Activated CD8-positive, alpha-beta memory T cell treated with anti-CD3 and anti-CD28 coated beads for 24 hours (primary cell): ENCODE measurements at regions not wholly inside any gene's neighbourhood (a gene's known extent, or its start where the extent isn't known, plus 50 kb on each side); places are given as distances from the start of the nearest gene placed in this dataset.
"Not testable (repeated sequence)": the region's sequence is repeated elsewhere in the genome, so short reads cannot be mapped to it uniquely, and the experiment has no call there.

Experiments
- DNase-seq: peaks from one replicate; pipeline ENCODE4 v3.0.0-alpha.2; 2020

DNA sequence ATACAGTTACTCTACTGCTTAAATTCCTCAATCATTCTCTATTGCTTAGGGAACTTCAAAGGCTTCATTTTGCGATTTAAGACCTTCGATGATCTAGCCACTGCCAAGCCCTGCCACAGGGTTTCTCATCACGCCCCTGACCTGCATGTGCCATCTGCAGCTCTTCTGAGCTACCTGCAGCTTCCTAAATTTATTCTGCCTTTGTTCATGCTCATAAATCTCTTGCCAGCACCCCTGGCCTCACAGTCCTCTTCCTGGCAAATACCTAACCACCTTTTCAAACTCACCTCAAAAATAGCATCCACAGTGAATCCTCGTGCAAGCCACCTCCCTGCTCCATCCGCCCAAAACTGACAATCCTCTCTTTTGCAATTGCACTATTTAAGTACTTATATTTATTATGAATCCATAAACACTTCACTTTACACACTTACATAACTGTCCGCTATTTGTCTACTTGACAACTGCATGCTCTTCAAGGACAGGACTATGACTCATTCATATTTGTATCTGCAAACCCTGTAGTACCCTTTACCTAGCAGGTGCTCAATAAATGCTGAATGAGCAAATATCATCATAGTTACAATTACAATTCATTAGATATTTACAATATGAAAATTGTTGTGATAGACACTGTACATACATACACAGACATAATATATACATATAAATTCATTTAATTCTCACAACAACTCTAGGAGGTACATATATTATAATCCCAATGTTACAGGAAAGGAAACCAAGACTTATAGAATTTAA is 280.0 kb upstream of the RASGEF1B start:
- DNase-seq = no peak

DNA sequence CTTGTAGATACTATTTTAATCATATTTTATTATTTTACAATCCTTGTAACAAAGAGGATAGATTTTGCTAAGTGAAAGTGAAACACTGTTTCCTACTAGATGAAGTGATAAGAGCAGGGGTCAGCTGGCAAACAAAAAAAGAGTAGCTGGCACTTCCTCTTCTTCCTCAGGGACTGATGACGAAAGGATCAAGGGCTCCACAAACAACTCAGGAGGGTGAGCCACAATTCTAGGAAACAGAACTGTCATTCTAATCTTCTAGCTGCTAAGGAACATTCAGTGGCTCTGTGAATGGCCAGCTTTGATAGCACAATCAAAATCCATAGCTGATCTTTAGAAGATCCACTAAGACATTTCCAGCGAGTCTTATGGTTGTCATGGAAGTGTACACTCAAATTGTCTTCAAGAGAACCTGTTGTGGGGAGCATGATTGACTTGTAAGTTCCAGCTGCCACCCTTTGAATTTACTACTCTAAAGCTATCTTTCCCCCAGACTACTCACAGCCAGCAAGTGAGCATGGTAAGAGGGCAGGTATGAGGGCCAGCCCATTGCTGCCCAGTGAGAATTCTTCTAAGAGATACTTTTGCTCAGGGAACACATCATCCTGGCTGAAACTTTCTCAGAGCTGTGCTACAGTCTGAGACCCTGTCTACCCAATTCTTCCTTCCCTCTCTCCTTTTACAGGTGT is 275.7 kb upstream of the RASGEF1B start:
- DNase-seq = no peak

- DNase-seq = no peak
Measured at GRCh38 chr4:81746773-81747172, 275.1 kb upstream of the RASGEF1B start.

- no peak for DNase-seq
Measured at GRCh38 chr4:81746071-81746470, 274.4 kb upstream of the RASGEF1B start.

DNA sequence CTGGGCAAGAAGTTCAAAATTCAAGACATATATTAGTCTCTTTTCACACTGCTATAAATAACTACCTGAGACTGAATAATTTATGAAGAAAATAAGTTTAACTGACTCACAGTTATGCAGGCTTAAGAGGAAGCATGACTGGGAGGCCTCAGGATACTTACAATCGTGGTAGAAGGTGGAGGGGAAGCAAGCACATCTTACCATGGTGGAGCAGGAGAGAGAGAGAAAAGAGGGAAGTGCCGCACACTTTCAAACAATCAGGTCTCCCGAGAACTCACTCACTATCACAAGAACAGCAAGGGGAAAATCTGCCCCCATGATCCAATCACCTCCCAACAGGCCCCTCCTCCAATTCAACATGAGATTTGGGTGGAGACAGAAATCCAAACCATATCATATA is 273.3 kb upstream of the RASGEF1B start:
- DNase-seq = no peak

- DNase-seq = no peak
Measured at GRCh38 chr4:81743731-81744435, 272.2 kb upstream of the RASGEF1B start.

- no peak for DNase-seq
Measured at GRCh38 chr4:81740487-81740886, 268.8 kb upstream of the RASGEF1B start.

- DNase-seq = no peak
Measured at GRCh38 chr4:81738891-81739290, 267.2 kb upstream of the RASGEF1B start.

GRCh38 chr4:81737865-81738559 is 266.3 kb upstream of the RASGEF1B start:
- no peak for DNase-seq

DNA sequence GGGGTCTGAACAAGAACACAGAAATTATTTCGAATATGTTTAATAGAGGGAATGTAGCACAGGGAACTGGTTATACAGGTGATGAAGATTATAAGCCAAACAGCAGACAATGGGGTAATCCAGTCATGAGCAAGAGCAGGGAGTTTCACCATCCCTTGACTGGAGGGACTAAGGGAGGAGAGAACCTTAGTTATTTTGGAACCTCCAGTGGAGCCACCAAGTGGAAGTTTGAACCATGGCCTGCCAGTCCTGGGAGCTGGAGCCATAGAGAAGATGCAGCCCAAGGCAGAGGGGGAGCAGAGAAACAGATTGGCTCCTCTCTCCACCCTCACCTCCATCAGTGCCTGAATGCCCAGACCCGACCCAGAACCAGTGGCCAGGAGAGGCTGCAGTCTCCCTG is 264.6 kb upstream of the RASGEF1B start:
- DNase-seq = no peak

DNA sequence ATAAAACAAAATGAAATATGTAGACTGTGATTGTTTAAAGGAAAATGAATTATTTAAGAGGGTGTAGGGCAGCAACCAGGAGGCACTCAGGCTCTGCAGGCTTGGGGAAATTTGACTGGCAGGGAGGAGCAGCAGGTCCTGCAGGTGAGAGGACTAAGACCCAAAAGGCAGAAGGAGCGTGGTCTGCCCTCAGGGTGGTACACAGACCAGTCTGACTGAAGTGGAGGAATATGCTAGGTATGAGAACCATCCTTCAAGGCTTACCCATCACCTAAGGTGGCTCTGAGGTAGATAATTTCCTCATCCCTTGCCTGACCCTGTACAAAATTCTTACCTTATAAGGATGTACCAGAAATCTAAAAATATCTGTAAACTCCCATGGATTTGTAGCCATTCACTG is 261.3 kb upstream of the RASGEF1B start:
- DNase-seq = no peak

DNA sequence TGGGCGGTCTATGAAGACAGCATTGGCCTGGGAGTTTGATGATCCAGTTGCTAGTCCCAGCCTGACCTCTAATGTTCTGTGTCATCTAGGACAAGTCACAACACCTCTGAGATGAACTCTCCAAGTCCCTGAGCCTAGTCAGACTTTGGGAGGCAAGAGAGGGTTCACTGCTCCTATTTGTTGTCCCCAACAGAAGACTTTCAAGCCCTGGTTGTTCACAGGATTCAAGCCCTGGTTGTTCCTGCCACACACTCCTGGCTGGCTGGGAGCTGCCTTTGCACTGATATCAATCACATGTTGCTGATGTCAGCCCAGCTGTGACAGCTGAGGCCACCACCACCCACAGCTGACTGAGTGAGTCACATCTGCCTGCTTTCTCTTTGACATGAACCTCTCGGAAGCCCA is 253.2 kb upstream of the RASGEF1B start:
- DNase-seq = peak; percentile 77

DNA sequence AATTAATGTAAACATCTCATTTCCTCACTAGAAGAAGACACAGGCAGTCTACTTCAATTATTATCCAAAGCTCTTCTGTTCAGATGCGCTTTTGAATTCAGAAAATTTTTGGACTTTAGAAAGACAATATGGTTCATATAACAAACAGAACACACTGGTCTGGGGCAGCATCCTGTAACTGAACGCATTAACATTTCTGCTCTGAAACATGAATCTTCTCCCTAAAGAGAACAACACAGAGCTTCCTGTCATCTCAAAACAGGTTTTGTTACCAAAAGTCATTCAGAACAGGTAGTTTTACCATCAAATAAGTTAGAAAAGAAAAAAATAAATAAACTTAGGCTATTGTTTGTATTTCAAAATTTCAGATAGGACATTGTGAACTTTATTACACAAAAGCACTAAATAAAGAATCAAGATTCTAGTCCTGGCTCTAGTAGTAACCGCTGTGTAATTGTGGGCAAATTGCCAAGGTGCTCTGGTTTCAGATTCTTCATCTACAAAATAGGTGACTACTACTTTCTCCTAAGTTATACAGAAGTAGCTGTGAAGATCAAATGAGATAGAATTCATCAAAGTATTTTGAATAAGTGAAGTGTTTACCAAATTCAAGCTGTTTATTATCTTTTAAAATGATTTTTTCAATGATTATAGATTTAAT is 252.3 kb upstream of the RASGEF1B start:
- DNase-seq = no peak

DNA sequence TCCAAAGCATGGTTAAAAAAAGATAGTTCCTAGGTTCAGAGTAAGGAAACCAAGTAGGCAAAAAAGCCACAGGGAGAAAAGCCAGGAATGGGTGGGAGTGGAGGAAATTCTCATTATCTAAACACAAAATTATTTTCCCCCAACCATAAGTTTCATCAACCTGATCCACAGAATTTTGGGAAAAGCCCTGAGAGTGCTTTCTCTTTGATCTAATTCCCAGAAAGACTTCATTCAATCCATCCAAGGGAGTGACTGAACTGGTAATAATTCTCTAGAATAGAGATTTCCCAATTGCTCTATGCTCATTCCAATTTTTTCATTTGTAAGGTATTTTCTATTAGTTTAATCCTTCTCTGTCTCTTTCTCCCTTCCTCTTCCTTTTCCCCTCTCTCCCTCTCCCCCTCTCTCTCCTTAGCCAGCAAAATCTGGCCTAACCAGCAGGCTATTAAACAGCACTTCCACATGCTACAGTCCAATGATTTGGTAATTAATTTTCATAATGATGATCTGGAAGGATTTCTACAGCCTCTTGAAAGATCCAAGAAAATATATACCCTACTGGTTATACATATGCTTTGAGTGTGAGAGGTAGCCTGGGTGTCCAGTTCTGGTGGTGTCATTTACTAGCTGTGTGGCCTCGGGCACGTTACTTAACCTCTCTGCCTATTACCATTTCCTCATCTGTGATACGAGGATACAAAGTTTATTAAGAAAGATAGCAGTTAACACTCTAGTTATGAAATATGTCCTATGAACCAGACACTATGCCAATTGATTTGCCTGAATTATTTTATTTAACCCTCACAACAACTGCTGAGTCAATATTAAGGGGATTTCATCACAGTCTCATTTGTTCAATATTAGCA is 251.5 kb upstream of the RASGEF1B start:
- no peak for DNase-seq

DNA sequence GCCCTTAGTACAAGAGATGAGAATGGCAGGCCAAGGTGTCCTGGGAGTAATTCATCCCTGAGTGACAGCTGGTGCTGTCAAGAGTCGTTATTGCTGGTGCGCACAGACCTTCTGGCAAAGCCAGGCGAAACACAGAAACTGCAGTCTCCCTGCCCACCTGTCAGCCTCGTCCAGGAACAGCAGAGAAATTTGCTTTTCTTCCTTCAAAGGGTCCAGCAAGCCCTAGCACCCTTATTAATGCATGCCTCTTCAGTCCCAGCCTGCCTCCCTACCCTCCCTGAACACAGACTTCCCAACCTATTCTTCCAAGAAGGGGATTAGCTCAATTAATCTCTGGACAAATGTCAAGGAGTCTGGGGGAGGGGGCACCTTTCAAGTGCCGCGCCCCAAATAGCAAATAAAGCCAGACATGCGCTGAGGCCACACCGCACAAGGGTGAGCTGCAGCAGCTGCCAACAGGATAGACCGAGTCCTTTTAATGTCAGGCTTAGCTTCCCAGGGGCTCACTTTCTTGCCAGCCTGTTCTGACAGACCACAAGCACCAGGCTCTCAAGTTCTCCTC is 250.7 kb upstream of the RASGEF1B start:
- no peak for DNase-seq

DNA sequence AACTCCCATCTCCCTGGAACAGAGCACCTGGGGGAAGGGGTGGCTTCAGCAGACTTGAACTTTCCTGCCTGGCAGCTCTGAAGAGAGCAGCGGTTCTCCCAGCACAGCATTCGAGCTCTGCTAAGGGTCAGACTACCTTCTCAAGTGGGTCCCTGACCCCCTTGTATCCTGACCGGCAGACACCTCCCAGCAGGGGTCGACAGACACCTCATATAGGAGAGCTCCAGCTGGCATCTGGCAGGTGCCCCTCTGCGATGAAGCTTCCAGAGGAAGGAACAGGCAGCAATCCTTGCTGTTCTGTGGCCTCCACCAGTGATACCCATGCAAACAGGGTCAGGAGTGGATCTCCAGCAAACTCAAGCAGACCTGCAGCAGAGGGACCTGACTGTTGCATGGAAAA is 244.1 kb upstream of the RASGEF1B start:
- no peak for DNase-seq

DNA sequence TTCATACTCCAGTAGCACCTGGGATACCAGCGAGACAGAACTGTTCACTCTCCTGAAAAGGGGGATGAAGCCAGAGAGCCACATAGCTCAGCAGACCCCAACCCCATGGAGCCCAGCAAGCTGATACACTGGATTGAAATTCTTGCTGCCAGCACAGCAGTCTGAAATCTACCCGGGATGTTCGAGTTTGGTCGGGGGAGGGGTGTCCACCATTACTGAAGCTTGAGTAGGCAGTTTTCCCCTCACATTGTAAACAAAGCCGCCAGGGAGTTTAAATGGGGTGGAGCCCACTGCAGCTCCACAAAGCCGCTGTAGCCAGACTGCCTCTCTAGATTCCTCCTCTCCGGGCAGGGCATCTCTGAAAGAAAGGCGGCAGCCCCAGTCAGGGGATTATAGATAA is 243.7 kb upstream of the RASGEF1B start:
- not testable (repeated sequence) for DNase-seq

DNA sequence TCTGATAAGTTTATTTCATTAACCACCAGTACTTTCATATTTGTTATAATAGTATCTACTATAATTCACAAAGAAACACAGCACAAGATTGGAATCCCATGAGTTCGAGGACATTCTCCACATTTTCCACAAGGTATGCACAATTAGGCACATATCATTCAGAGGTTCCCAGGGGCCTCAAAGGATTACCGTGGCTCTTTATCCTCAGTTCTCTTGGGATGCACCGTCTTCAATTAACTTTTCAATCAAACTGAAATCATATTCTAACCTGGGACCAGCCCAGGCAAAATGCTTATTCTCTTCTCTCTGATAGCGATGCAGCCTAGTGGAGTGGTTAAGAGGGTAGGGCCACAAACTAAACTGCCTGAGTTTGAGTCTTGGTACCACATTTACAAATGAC is 242.6 kb upstream of the RASGEF1B start:
- no peak for DNase-seq

DNA sequence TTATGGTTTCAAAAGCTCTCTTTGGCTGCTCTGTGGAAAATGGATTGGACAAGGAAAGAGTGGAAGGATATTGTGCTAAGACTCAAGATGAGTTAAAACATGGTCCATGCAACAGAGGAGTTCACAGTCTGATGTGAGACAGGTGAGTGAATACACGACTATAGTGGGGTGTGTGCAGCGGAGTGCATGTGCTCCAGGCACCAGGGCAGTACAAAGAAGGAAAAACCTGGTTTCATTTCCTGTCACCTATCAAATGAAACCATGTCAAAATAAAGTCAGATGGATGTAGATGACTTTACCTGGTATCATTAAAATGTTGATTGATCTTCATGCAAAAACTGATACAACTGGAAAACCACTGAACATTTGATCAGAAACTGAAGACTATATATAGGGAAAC is 241.0 kb upstream of the RASGEF1B start:
- DNase-seq = no peak

DNA sequence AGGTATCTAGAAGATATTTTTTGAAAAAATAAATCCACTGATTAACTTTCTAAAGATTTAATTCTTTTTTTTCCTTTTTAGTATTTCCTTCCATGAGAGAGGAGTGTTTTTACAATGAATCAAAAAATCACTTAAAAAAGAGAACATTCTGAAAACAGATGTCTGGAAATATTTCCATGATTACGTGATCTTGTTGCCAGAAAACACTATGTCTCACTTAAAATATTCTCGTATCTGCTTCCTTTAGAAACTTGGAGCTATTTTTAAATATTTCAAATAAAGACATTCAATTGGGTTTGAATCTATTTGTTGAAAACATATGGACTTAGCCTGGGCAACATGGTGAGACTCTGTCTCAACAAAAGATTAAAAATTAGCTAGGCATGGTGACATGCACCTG is 232.8 kb upstream of the RASGEF1B start:
- DNase-seq = no peak

GRCh38 chr4:81700189-81700588 is 228.5 kb upstream of the RASGEF1B start:
- DNase-seq = no peak
